ENCODE measurements at regions not wholly inside any gene's neighbourhood (a gene's known extent, or its start where the extent isn't known, plus 50 kb on each side); places are given as distances from the start of the nearest gene placed in this dataset.
"Not testable (repeated sequence)": the region's sequence is repeated elsewhere in the genome, so short reads cannot be mapped to it uniquely, and the experiment has no call there.

DNA sequence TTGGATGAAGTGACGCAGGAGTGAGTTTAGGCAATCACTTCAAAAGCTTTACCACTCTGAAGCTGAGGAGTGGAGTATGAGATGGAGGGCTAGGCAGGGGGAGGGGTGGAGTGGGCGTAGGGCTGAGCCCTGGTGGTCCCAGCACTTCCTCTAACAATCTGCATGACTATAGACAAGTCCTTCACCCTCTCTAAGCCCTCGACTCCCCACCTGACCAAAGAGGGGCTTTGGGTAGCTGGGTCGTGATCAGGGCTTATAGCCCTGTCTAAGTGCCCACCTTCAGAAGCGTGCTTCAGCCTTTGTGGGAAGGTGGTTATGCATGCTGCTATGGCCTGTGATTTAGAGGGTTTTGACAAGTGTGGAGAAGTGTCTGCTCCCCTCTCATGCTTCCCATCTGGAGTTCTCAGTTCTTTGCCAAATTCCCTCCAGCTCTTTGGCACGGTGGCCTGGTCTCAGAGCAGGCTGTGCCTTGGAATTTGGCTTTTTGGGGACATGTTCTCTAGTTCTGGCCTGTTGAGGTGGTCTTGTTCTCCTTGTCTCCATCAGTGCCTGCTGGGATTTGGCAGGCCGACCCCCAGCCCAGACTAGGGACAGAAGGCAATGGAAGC lies 53.0 kb downstream of the ACTBL2 start:
- DNase-seq, result no peak

DNA sequence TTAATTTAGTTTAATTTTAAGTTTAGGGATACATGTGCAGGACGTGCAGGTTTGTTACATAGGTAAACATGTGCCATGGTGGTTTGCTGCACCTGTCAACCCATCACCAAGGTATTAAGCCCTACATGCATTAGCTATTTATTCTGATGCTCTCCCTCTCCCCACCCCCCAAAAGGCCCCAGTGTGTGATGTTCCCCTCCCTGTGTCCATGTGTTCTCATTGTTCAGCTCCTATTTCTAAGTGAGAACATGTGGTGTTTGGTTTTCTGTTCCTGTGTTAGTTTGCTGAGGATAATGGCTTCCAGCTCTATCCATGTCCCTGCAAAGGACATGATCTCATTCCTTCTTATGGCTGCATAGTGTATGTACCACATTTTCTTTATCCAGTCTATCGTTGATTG lies 53.6 kb downstream of the ACTBL2 start:
- DNase-seq, result not testable (repeated sequence)

DNA sequence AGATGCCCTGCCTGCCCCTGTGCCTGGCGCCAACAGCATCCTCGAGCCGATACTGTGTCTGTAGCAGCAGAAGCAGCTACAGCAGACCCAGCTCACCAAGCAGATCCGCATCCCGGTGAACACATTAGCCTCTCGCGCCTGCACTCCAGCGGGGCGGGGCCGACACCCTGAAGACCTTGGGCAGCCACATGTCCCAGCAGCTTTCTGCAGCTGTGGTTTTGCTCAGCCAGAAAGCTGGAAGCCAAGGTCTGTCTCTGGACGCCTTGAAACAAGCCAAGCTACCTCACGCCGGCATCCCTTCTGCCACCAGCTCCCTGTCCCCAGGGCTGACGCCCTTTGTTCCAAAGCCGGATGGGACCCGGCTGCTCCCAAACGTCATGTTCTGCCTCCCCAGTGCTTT lies 59.6 kb downstream of the ACTBL2 start:
- DNase-seq, result no peak

DNA sequence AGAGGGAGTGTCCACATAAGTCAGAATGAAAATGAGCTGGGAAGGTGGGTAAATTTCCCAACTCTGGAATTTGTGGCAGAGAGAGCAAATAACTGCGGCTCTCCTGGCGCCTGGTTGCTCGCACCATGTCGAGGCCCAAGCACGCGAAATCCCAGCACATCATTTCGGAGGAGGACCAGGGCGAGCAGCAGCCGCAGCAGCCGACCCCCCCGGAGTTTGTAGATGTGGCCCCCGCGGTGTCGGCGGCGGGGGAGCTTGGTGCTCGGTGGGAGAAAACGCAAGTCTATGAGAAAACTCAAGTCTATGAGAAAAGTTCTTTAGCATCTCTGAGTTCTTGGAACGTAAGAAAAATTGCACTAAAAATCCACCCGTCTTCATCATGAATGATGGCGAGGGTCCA lies 60.3 kb downstream of the ACTBL2 start:
- DNase-seq, result no peak

DNA sequence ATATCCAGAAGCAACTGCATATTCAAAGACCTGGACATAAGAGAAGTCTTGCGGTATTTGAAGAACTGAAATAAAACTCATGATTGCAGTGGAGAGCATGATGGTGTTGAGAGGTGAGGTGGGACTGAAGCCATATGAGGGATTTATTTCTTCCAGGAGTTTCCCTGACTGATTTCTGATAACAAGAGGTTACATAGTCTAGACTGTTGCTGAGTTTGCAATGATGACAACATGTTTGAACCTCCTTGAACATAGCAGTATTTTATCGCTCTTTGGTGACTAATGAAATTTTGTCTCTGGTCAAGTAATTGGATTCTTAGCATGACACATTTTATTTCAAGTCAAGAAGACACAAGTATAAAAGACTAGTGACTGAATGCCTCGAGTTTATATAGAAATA lies 61.8 kb downstream of the ACTBL2 start:
- DNase-seq, result no peak

DNA sequence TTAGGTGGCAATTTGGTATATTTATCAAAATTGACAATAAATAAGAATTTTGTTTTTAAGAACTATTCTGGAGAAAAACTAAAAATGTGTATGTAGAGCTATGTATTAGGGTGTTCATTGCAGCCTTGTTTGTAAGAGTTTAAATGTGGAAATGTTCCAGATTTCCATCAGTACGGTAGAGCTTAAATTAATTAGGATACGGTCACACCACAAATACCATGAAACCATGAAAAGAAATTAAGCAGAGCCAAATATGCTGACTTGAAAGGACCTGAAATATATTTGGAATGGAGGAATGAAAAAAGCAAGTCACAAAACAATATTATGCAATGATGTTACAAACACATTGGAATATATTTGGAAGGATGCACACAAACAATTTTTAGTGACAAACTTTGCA lies 64.6 kb downstream of the ACTBL2 start:
- no peak for DNase-seq

DNA sequence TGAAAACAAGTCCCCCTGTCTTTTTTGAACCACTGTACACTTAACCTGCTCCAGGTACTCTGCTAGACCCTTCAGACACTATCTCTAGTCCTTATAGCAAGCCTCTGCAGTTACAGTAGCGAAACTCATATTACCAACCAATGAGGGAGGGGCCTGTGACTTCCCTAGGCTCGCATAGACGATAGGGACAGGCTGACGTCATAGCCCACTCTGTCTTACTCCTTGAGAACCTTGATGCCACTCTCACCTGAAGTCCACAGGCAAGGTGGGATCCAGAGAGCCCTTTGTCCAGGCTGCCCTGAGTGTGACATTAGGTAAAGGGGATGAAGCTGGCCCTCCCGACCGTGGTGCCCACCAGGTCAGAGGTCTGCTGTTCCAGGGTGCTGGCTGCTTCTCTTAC lies 65.3 kb downstream of the ACTBL2 start:
- no peak for DNase-seq

DNA sequence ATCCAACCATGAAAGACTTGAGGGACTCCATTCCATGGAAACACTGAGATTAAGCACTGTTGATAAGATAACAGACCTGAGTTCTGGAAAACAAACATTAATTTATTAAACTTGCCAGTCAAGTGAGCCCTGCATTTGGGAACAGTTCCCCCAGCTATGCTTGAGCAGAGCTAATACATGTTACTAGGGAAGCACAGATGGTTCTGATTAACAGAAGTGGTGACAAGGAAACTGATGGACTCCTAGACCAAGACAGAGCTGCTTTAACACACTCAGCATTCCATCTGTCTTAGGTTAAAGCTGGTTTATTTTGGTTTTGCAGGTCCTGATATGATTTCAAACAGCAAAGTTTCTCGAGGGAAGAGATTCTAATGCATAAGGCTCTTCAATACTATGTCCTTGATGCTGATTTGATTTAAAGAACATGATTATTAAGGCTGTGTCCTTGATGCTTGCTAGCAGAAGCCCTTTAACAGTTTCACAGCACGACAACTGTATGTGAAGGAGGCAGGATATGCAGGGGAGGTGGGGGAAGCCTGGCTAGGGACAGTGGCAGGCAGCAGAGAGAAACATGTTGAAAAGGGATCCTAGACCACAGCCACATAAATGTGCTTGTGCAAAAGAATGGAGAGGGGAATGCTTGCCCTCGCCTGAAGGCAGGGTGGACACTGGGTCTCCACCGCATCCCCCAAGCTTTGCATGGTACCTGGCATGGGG lies 66.2 kb downstream of the ACTBL2 start:
- DNase-seq, result no peak

DNA sequence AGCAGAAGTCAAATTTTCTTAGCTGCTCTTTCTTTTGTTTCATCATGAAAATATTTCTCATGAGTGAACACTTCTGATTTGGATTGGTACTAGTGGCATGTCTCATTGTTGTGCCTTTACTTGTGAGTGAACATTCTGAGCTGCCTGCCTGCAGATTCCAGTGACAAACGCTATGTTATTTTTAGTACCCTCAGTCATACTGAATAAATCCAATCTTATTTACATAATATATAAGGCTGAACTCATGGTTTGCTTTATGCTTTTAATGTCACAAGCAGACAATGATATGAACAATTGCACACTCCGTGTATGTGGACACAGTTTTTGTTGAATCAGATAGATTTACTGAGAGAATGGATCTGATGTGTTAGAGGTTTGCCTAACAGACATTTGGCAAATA lies 67.8 kb downstream of the ACTBL2 start:
- DNase-seq, result no peak

DNA sequence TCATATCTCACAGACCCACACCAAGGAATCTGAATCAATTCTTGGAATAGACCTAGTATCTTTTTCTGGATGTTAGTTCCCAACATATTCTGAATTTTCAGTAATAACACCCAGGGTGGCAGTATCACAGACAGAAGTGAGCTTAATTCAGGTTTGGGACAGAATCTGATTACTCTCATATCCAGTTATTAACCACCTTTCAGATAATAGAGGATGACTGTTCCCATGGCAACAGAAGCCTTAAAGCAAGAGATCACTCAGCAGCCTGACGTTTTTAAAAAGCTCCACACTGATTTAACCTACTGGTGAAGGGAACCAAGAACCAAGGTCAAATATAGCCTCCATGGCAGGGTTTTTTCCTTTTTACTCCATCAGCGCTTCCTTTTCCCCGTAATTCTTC lies 68.4 kb downstream of the ACTBL2 start:
- peak; percentile 26 for DNase-seq

DNA sequence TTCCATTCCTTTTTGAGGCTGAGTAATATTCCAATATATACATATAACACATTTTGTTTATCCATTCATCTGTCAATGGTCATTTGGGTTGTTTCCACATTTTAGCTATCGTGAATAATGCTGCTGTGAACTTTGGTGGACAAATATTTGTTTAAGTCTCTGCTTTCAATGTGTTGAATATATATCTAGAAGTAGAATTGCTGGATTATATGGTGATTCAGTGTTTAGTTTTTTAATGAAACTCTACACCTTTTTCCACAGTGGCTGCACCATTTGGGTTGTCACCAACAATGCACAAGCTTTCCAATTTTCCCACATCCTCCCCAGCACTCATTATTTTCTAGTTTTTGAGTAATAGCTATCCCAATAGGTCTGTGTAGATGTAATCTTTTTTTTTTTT lies 69.5 kb downstream of the ACTBL2 start:
- no peak for DNase-seq

DNA sequence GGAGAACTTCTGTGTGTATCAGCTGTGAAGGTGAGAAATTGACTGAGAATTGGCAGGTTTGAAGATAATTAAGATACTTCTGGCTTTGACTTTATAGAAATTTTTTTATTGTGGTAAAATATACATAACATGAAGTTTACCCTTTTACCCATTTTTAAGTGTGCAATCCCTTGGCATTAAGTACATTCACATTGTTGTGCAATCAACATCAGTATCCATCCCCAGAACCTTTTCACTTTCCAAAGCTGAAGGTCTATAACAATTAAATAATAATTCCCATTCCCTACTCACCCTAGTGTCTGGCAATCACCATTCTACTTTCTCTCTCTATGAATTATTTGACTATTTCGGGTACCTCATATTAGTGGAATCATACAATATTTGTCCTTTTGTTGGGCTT lies 69.9 kb downstream of the ACTBL2 start:
- no peak for DNase-seq

DNA sequence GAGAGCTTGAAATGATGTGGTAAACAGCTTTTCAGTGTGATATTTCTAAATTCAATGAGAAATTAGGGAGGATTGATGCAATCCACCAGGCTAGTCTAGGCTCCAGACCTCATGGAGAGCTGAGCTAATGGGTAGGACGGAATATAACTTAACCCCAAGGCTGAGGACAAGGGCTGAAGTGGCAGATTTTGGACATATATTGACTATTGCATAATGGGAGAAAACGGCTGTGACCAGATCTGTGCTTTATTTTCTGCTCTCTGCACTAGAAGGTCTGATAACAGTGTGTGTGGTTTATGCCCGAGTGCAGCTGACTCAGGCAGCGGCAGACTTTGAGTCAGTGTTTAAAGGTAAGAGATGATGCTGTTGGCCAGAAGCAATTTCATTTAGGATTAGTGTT lies 70.6 kb downstream of the ACTBL2 start:
- DNase-seq, result no peak

DNA sequence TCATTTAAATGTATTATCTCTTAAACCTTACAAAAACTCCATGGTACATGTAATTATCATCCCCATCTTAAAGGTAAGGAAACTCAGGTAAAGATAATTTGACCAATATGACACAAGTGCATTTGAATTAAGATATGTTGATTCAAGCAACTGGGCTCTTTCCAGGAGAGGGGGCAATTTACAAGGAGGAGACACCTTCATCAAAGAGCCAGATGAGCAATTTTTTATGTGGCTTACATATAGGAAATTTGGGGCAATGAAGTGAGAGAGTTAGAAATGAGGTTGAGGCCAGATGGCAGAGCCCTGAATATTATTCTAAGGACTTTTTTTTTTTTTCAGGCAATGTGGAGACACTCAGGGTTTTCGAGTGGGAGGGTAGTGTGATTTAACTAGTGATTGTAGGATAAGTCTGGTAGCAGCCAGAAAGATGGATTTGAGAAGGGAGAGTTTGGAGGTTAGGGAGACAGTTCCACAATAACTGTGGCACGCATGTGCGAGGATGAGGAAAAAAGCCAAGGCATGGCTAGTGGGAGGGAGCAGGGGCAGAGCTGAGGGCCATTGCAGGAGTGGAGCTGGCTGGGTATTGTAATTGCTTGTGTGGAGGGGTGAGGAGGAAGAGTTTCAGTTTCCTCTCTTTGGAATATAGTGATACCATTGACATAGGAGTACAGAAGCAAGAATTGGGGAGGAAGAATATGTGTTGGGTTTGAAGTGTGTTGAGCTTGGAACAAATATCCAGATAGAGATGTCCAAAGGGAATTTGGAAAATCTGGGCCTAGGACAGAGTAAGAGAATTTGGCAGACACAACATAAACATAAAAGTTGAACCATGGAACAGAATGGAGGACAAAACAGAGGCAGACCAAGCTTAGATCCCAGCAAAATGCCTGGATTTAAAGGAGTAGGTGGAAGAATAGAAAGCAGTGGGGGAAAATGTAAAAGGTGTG lies 72.0 kb downstream of the ACTBL2 start:
- DNase-seq, result no peak

DNA sequence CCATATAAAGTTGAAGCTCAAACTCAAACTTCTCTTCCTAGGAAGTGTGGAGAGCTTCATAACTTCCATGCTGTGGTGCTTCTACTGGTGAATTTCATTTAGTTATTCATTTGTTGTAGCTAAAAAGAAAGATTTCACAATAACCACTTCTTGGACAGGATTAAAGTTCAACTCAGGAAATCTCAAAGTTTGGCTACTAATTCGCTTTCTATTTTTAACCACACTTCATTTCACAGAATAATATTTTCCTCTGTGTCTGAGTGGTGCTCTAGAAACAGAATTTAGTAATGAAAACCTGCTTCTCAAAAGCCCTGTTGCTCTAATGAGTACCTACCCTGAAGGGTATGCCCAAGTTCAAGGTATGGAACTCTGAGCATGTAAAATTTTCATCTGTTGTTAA lies 73.9 kb downstream of the ACTBL2 start:
- no peak for DNase-seq

DNA sequence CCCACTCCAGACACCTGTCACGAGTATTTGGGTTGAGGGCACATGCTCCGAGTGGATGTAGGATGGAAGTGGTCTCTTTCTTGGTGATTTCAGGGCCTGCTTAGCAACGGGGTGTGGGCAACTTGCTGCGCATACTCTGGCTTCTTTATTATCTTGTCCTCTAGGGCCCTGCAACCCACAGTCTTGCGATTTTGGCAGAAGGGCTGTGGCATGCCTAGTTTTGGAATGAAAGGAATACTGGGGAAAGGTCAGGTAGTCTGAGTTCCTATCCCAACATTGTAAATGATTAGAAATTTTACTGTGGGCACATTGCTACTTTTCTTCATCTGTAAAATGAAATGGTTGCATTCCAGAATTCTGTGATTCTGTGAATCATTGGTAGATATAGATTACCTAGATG lies 74.3 kb downstream of the ACTBL2 start:
- DNase-seq, result no peak

DNA sequence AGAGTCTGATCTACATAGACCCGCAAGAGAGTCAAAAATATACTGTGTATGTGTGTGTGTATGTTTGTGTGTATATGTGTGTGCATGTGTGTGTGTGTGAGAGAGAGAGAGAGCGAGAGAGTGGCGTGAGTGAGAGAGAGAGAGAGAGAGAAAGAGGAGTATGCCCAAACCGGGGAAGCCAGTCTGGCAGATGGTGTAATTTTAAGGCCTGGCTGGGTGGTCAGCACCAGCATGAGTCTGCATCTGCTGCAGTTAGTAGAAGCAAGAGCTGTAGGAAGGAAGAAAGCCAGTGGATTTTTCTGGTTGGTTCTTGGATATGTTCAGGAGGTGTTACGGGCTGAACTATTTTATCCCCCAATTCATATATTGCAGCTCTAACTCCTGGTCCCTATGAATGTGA lies 75.2 kb downstream of the ACTBL2 start:
- DNase-seq, result no peak

DNA sequence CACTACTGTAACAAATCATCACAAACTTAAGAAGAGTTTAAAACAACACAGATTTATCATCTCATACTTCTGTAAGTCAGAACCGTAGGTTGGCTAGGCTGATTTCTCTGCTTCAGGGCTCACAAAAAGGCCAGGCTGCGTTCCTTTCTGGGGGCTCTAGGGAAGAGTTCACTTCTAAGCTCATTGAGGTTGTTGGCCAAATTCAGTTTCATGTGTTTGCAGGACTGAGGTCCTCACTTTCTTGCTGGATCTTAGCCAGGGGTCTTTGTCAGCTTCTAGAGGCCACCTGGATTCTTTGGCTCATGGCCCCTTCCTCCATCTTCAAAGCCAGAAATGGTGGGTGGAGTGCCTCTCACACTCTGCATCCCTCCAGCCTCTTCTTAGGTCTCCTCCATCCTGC lies 76.0 kb downstream of the ACTBL2 start:
- no peak for DNase-seq

DNA sequence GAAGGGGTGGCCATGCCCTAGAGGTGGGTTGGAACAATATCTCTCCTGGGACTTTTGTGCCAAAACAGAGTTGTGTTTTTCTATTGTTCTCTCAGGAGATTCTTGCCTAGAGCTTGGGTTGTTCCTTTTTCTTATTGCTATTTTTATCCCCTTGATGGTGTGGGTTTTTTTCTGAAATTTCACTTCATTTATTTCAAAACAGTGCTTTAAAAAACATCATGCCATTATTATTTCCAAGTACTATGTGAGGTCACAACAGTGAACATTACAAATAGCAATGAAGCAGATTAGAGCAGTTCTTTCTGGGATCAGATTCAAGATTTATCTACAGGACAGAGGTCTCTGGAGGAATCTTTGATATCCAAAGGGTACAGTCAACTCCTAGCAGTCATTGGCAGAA lies 76.6 kb downstream of the ACTBL2 start:
- no peak for DNase-seq

DNA sequence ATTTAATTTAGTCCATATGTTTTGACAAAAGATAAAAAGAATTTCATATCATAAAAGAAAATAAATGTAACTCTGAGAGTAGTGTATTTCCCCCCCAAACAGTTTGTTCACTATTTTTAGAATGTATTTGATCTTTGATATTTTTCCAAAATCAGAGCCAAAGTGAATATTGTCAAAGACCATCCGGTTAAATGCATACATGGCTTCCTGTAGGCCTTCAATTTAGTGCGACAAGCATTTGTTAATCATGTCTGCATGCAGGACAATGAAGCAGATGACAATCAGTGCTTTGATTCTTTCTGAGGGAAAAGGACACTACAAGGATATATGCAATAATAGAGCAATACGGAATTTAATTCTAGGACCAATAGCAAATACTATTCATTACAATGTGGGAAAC lies 79.8 kb downstream of the ACTBL2 start:
- DNase-seq, result no peak

DNA sequence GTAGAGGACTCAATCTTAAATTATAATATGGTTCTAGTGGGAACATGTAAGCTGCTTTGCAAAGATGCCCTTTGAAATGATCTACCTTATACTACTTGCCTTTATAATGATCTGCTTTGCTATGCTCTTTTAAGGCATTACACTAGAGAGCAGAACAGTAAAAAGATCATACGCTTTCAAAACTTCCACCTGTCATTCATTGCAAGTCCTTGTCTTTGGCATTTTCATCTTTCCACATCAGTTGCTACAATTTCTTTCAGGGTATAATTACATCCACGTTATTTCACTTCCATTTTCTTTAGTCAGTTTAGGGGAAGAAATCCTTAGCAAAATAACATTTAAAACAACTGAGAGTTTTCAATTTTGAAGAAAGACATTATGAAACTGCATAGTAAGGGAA lies 80.3 kb downstream of the ACTBL2 start:
- DNase-seq, result no peak

DNA sequence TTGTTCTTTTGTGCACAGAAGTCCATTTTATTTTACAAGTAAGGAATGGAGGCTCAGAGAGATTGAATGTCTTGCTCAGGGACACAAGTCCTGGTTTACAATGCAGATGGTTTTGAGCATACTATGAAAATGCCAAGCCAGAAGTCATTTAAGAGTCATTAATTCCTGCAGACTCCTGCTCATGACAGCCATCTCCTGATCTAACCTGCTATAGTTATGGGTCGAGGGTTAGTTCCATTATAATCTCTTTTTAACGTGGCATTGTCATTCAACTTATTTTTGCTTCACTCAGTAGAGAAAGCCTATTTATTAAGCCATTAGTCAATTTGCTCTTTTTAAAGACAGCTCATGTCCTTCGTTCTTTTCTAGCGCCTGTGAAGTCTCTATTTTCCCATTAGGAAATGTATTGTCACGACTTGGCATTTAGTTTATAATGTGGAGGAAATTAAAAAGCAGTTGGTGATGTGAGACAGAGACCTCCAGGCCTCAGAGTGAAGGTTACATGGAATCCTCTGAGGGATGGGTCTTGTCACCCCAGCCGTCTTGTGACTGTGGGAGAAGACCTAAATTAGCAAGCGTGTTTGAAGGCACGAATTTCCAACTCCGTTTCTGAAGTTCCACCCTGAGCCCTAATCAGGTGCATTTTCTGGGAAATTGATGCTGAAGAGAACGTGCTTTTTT lies 84.1 kb downstream of the ACTBL2 start:
- DNase-seq, result no peak

DNA sequence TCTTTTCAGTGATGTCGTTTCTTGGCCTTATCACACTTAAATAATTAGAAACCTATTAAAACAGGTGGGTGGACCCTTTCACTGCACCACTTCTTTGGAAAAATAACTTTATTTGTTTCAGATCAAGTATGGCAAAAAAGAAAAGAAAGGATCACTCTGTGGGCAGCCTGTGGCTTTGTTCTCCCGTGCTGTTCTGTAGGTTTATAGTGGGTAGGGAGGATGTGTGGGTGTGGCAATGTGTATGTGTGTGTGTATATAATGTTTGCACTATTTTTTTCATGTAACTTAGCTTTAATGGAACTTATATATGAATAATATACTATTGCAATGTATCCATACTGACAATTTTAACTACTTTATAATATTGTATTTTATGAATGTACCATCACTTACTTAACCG lies 85.9 kb downstream of the ACTBL2 start:
- no peak for DNase-seq
